MM.1S (cell line): ENCODE measurements at regions not wholly inside any gene's neighbourhood (a gene's known extent, or its start where the extent isn't known, plus 50 kb on each side); places are given as distances from the start of the nearest gene placed in this dataset.

Experiments
- EZH2 ChIP-seq: fragments of 300-600 bp; sonication (generic); optimal IDR thresholded peaks from 2 replicates; pipeline ENCODE3; 2017; ENCODE audit warnings: low read depth, mild to moderate bottlenecking, antibody characterized with exemption, low read length, mixed read lengths
- EZH2phosphoT487 ChIP-seq: fragments of 300-600 bp; sonication (generic); IDR thresholded peaks from 2 replicates; pipeline ENCODE4 v1.6.1; 2018; ENCODE audit warnings: antibody characterized with exemption, low read length
- TF ChIP-seq, protein P1 (sequence below): fragments of 300-600 bp; sonication (generic); IDR thresholded peaks from 2 replicates; pipeline ENCODE4 v1.5.1; 2016; ENCODE audit warnings: antibody characterized with exemption, low read length, mixed read lengths

DNA sequence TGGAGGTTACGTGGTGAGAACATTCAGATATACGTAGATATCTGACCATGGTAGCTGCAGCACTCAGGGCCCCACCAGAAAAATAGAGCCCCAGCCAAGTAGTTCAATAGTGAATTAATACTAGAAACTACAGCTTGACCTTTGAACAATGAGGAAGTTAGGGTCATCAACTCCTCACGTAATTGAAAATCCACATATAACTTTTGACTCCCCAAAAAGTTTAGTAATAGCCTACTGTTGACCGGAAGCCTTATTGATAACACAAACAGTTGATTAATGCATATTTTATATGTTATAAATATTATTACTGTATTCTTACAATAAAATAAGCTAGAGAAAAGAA, 117.9 kb downstream of the SNX5 start:
- TF ChIP-seq EZH2: no peak
- TF ChIP-seq, protein P1, sequence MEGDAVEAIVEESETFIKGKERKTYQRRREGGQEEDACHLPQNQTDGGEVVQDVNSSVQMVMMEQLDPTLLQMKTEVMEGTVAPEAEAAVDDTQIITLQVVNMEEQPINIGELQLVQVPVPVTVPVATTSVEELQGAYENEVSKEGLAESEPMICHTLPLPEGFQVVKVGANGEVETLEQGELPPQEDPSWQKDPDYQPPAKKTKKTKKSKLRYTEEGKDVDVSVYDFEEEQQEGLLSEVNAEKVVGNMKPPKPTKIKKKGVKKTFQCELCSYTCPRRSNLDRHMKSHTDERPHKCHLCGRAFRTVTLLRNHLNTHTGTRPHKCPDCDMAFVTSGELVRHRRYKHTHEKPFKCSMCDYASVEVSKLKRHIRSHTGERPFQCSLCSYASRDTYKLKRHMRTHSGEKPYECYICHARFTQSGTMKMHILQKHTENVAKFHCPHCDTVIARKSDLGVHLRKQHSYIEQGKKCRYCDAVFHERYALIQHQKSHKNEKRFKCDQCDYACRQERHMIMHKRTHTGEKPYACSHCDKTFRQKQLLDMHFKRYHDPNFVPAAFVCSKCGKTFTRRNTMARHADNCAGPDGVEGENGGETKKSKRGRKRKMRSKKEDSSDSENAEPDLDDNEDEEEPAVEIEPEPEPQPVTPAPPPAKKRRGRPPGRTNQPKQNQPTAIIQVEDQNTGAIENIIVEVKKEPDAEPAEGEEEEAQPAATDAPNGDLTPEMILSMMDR: no peak
- TF ChIP-seq EZH2phosphoT487: no peak
